NOMO-1 treated with DMSO at 0.1 percent for 48 hours (cell line): ENCODE measurements at regions not wholly inside any gene's neighbourhood (a gene's known extent, or its start where the extent isn't known, plus 50 kb on each side); places are given as distances from the start of the nearest gene placed in this dataset.
"Not testable (repeated sequence)": the region's sequence is repeated elsewhere in the genome, so short reads cannot be mapped to it uniquely, and the experiment has no call there.

Experiments
- DNase-seq: peaks from one replicate; lab custom pipeline; 2025; ENCODE audit not compliant: unreplicated experiment; lab: John Stamatoyannopoulos, UW

DNA sequence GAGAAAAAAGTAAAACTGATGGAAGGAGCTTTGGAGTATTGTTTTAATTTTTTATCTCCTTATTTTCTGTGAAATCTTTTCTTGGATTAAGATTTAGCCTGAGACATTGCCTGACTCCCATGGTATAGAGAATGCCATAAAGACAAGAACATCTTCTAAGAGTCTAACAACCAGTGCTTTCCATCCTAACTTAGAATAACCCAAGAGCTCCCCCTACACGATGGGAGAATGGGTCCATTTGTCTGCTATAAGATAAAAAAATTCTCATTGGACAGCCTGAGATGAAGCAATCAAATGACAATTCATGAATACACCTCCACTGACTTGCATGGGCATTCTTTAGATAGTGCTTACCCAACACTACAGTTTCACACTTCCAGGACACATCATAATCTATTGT, 478.1 kb downstream of the TTLL7 start:
- DNase-seq: no peak

GRCh38 chr1:83516369-83516768, 482.6 kb downstream of the TTLL7 start:
- DNase-seq: no peak

- no peak for DNase-seq
These were observed 483.3 kb downstream of the TTLL7 start for GRCh38 chr1:83515578-83516154.

GRCh38 chr1:83512373-83513193, 486.3 kb downstream of the TTLL7 start:
- no peak for DNase-seq

DNA sequence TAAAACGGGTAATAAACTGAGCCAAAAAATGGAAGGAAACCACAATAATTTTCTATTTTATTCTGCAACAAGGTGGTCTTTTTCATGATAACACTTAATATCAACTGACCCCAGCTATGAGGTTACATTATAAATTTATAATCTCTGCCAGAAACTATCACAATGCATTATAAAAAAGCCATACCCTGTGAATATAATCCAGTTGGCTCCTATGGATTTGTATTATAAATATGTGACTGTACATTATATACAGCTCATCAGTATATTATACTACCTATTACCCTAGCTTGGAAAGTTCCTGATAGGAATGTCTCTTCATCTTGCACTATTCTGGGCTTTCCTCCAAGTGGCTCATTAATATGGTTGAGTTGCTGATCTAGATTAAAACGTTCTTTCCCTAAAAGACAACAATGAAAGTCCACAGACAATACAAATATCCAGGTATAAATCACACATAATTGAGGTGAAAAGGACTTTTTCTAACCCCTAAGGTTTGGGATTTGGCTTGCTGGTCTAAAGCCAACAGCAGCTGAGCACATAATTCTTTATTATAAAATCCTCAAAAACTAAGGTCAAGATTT, 487.7 kb downstream of the TTLL7 start:
- no peak for DNase-seq

- no peak for DNase-seq
These were observed 489.6 kb downstream of the TTLL7 start for GRCh38 chr1:83509301-83509781.

GRCh38 chr1:83508485-83509151, 490.3 kb downstream of the TTLL7 start:
- DNase-seq: peak; percentile 63

DNA sequence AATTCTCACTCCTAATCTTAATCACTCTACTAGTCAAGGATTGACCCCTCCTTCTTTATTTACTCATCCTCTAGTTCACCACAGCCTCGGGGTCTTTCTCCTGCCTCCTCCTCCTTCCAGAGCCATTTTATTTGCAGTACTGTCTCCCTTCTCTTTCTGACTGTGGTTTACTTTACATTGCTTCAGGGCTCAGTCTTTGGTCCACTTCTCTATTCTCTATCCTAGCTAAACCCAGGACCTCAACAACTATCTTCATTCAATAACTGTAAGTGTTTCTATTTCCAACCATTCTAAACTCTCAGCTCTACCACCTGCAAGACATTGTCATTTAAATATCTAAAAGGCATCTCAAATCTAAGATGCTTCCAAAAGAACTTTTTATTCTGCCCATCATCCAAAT, 493.8 kb downstream of the TTLL7 start:
- DNase-seq: peak; percentile 18

- DNase-seq: no peak
These were observed 495.8 kb downstream of the TTLL7 start for GRCh38 chr1:83503153-83503552.

GRCh38 chr1:83500987-83501591, 497.8 kb downstream of the TTLL7 start:
- DNase-seq: no peak

- no peak for DNase-seq
These were observed 498.4 kb downstream of the TTLL7 start for GRCh38 chr1:83500531-83500930.

- peak; percentile 18 for DNase-seq
These were observed 498.9 kb downstream of the TTLL7 start for GRCh38 chr1:83499998-83500397.

GRCh38 chr1:83497563-83497962, 501.4 kb downstream of the TTLL7 start:
- DNase-seq: no peak

GRCh38 chr1:83495560-83495959, 503.4 kb downstream of the TTLL7 start:
- no peak for DNase-seq

GRCh38 chr1:83493633-83494032, 505.3 kb downstream of the TTLL7 start:
- DNase-seq: no peak

DNA sequence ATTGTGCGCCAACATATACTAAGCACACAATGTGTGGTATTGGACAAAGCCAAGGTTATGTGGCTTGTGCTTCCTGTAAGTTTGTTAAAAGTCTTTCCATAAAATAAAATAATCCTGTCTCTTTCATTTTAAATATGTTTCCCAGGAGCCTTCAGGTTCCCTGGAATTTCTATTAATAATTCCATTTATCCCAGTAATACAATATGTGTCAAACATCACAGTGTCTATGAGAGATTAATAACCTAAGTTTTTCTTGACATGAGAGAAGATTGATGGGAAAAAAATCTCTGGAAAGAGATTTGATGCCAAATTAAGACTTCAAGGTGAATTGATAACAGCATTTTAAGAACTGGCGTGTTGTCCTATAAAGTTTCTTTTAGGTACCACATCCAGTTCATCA, 507.0 kb downstream of the TTLL7 start:
- no peak for DNase-seq

GRCh38 chr1:83490988-83491387, 507.9 kb downstream of the TTLL7 start:
- no peak for DNase-seq

- DNase-seq: not testable (repeated sequence)
These were observed 510.8 kb downstream of the TTLL7 start for GRCh38 chr1:83488105-83488504.

DNA sequence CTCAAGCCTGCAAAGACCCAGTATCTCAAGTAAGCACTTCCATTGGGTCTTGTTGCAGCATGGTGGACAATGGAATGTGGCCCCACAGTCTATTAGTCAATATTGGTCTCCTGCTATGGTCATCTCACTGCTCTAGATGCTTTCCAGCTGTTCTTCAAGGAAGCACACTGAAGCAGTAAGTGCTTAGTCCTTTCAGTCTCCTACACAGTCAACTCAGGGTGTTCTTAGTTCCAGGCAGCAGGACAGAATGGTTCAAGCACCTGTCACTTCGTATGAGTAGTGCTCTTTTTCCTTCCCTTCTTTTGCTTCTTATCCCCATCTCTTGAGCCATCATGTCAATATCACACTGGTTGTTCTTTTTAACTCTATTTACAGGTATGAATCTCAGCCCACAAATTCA, 511.5 kb downstream of the TTLL7 start:
- DNase-seq: not testable (repeated sequence)

DNA sequence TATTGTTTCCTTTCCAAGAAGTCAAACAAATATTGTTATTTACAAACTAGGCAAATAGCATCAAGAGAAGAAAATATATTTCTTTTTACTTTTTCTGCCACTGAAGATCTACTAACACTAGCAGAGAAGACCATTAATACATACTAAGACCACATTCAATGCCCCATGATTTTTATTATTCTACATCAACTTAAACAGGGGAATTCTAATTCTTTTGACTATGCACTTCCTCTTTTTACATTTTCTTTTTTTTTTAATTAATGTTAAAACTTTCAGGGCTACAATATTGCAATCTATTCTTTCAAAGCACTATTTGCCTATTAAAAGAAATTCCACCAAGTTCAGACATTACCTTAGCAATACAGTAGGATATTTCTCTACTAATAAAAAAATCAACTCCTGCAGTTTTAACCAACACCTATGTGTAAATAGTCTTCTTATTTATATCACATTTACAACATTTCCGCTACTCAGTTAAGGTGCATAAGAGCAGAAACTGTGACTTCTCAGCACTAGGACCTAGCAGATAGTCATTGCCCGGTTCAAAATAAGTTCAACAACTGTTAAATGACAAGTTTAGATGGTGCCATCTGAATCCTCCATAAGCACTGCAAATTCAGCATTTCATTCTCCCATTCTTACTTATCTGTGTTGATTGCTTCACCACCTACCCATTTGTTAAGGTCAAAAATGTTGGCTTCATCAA, 513.5 kb downstream of the TTLL7 start:
- DNase-seq: not testable (repeated sequence)

DNA sequence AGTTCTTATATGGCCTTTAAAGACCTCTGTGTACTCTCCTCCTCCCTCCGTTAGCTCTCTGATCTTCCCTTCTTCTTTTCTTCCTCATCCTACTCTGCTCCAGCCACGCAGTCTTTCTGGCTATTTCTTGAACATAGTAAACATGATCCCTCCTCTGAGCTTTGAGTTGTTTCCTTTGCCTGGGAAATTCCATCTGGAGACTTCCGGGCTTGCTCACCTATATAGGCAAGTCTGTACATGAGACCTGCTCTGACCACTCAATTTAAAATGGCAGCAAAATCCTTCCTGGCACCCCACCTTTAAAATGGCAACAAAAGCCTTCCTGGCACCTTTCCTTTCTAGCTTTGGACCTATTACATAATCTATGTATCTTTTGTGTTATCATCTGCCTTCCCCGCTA, 517.6 kb downstream of the TTLL7 start:
- not testable (repeated sequence) for DNase-seq
